ENCODE measurements at regions not wholly inside any gene's neighbourhood (a gene's known extent, or its start where the extent isn't known, plus 50 kb on each side); places are given as distances from the start of the nearest gene placed in this dataset.

DNA sequence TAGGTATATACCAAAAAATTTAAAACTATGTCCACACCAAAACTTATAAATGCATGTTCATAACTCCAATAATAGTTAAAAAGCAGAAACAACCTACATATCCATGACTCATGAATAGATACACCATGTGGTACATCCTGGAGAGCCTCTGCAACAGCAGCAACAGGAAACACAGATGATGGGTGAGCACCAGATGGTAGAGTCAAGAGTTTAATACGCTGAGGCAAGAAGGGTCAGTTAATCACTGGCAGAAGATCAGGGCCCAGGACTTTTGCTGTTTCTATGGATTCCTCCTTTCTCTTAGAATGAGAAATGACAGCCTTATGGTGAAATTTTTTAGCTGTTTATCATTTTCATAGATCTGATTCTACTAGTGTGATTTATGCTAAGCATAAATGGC lies 351.8 kb upstream of the ADAMTSL1 start:
- Histone ChIP-seq H3K18ac (ENCODE audit: low read depth, low read length) (no peak overlapping the region), H3K9me3 (ENCODE audit: control insufficient read depth, insufficient read depth, low read length) (no peaks in the 10 kb centered on the region), H2BK20ac (ENCODE audit: low read depth, low read length) (no peak overlapping the region), H3K27ac (ENCODE audit: insufficient read depth, low read length) (no peak overlapping the region), H3K36me3 (ENCODE audit: control insufficient read depth, insufficient read depth, low read length) (no peaks in the 10 kb centered on the region), H3K4me2 (ENCODE audit: low read depth, low read length) (no peak overlapping the region), H3K27me3 (ENCODE audit: control insufficient read depth, insufficient read depth, low read length) (no peaks in the 10 kb centered on the region), H3K4me1 (ENCODE audit: control insufficient read depth, insufficient read depth, low read length) (no peaks in the 10 kb centered on the region), H2BK5ac (ENCODE audit: low read depth, low read length, poor library complexity, severe bottlenecking) (no peak overlapping the region), H3K56ac (ENCODE audit: extremely low read depth, insufficient read depth, low read length) (no peak overlapping the region), H2AFZ (replicated peaks; ENCODE audit: low read length, poor library complexity) (no peak overlapping the region), H2BK15ac (ENCODE audit: low read depth, low read length) (no peak overlapping the region), H2AK5ac (ENCODE audit: low read depth, low read length) (no peak overlapping the region), H3K79me1 (ENCODE audit: low read depth in 1 of 2, low read length in 2 of 2) (no peaks in the 10 kb centered on the region), H3K14ac (replicated peaks; ENCODE audit: low read depth, low read length) (no peak overlapping the region), H3K9me1 (ENCODE audit: insufficient read depth, low read length) (no peaks in the 10 kb centered on the region), H2AK9ac (replicated peaks; ENCODE audit: low read depth, low read length, poor library complexity) (no peak overlapping the region), H3K4me3 (ENCODE audit: insufficient read depth, low read depth, low read length) (no peak overlapping the region), H4K20me1 (ENCODE audit: insufficient read depth, low read length) (no peaks in the 10 kb centered on the region), H3K9ac (ENCODE audit: low read depth, low read length) (no peak overlapping the region), H3K4ac (ENCODE audit: low read depth, low read length) (no peak overlapping the region), H2BK120ac (ENCODE audit: low read depth, low read length) (no peak overlapping the region), H3K23ac (ENCODE audit: low read depth, low read length) (no peak overlapping the region), H4K8ac (ENCODE audit: low read depth in 2 of 2, low read length in 2 of 2) (no peak overlapping the region), H4K91ac (ENCODE audit: insufficient read depth, low read depth, low read length) (no peak overlapping the region), H4K5ac (ENCODE audit: low read depth, low read length) (no peak overlapping the region)
- CTCF ChIA-PET: no interaction called here
- no CpG with 5 or more reads among the region's 1 CpG for WGBS, 2 experiments (ENCODE audit: extremely low coverage in 2 of 2, insufficient read length in 1 of 2)
- BruUV-seq (replicated peaks): no TSS peak
- dilution Hi-C loops (cut with HindIII; ENCODE audit: low sequenced_read_pairs, unreplicated experiment) (no loop called here), in situ Hi-C loops (cut with MboI; ENCODE audit: low sequenced_read_pairs) (no loop called here), intact Hi-C loops (cut with micrococcal nuclease) (no loop called here)
- TF ChIP-seq MAFK (IDR thresholded peaks at IDR 0.05; ENCODE audit: low read depth, low read length): no peak
- no peak for TF ChIP-seq RCOR1 (IDR thresholded peaks at IDR 0.05; ENCODE audit: insufficient replicate concordance, low read length)
- TF ChIP-seq, protein P1, sequence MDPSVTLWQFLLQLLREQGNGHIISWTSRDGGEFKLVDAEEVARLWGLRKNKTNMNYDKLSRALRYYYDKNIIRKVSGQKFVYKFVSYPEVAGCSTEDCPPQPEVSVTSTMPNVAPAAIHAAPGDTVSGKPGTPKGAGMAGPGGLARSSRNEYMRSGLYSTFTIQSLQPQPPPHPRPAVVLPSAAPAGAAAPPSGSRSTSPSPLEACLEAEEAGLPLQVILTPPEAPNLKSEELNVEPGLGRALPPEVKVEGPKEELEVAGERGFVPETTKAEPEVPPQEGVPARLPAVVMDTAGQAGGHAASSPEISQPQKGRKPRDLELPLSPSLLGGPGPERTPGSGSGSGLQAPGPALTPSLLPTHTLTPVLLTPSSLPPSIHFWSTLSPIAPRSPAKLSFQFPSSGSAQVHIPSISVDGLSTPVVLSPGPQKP (IDR thresholded peaks at IDR 0.05; ENCODE audit: borderline replicate concordance, low read depth, low read length): no peak
- no peak for TF ChIP-seq BHLHE40 (IDR thresholded peaks at IDR 0.05; ENCODE audit: low read depth, low read length)
- TF ChIP-seq FOS (IDR thresholded peaks at IDR 0.05; ENCODE audit: low read depth, low read length): no peak
- TF ChIP-seq SMC3 (IDR thresholded peaks at IDR 0.05; ENCODE audit: low read depth, low read length): no peak
- TF ChIP-seq, protein P2, sequence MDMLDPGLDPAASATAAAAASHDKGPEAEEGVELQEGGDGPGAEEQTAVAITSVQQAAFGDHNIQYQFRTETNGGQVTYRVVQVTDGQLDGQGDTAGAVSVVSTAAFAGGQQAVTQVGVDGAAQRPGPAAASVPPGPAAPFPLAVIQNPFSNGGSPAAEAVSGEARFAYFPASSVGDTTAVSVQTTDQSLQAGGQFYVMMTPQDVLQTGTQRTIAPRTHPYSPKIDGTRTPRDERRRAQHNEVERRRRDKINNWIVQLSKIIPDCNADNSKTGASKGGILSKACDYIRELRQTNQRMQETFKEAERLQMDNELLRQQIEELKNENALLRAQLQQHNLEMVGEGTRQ (IDR thresholded peaks at IDR 0.05; ENCODE audit: low read depth, low read length): no peak
- no peak for TF ChIP-seq CTCF (conservative IDR thresholded peaks at IDR 0.05; ENCODE audit: low read depth, low read length)
- TF ChIP-seq RAD21 (IDR thresholded peaks at IDR 0.05; ENCODE audit: low read length): no peak
- TF ChIP-seq POLR2A (IDR thresholded peaks at IDR 0.05; ENCODE audit: low read depth, low read length): no peak
- TF ChIP-seq MAZ (IDR thresholded peaks at IDR 0.05; ENCODE audit: borderline replicate concordance, low read depth, low read length): no peak
- TF ChIP-seq RFX5 (IDR thresholded peaks at IDR 0.05; ENCODE audit: low read depth, low read length): no peak
- DNase-seq (peak; percentile 18), ATAC-seq (ENCODE audit: low read depth) (no peak)
- POLR2A ChIA-PET (ENCODE audit: unreplicated experiment): no interaction called here
